ENCODE measurements at regions not wholly inside any gene's neighbourhood (a gene's known extent, or its start where the extent isn't known, plus 50 kb on each side); places are given as distances from the start of the nearest gene placed in this dataset.

DNA sequence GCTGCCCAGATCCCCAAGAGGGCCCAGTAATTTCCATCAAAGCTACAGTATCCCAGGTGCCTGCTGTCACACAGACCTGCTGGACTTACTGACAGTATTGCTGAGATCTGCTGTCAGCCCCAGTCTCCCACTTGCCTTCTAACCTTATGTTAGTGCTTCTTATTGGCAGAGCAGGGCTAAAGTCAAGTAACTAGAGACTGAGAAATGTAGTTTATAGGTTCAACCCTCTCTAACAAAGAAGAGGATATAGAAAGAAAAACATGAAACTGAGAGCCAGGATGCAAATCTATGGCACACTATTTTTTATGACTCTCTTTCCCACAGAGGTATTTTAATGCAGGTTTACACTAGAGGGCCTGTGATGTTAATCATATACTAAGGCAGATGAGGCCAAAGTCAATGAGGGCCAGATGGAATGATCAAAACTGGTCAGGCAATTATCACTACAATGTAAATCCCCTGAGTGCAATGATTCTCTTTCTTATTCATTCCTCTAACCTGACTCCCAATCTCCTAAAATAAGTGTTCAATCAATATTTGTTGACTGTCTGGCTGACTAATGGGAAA is 781.9 kb downstream of the VRK1 start:
- TF ChIP-seq CTCF (conservative IDR thresholded peaks at IDR 0.05) = no peak
- TF ChIP-seq ZFX (IDR thresholded peaks at IDR 0.05) = no peak
